Calu3 (cell line): ENCODE measurements at regions not wholly inside any gene's neighbourhood (a gene's known extent, or its start where the extent isn't known, plus 50 kb on each side); places are given as distances from the start of the nearest gene placed in this dataset.

Experiments
- BruUV-seq: library from RNA; stranded (reverse); fragments of 400-500 nt; replicated peaks from 2 replicates; lab custom pipeline; 2021; lab: Mats Ljungman, UMichigan
- CTCF ChIA-PET: fragments of 300-600 bp; sonication (Branson Sonifier 250); formaldehyde crosslinking; loops from one replicate; lab custom pipeline; 2022; ENCODE audit warnings: antibody characterized with exemption; lab: Charles Lee
- DNase-seq: peaks from one replicate; pipeline ENCODE4 v3.0.0; 2022
- H3K27ac Mint-ChIP-seq: one replicate; pipeline ENCODE4 v1.8.0; 2022; ENCODE audit warnings: mixed read lengths; ENCODE audit not compliant: unreplicated experiment
- H3K27me3 Mint-ChIP-seq: one replicate; pipeline ENCODE4 v1.8.0; 2022; ENCODE audit warnings: mixed read lengths; ENCODE audit not compliant: unreplicated experiment
- H3K36me3 Mint-ChIP-seq: one replicate; pipeline ENCODE4 v1.8.0; 2022; ENCODE audit warnings: mild to moderate bottlenecking, moderate library complexity, mixed read lengths; ENCODE audit not compliant: insufficient read depth, unreplicated experiment
- H3K4me1 Mint-ChIP-seq: one replicate; pipeline ENCODE4 v1.8.0; 2022; ENCODE audit warnings: mild to moderate bottlenecking, low read depth, mixed read lengths; ENCODE audit not compliant: unreplicated experiment
- H3K4me3 Mint-ChIP-seq: one replicate; pipeline ENCODE4 v1.8.0; 2022; ENCODE audit warnings: mild to moderate bottlenecking, low read depth, moderate library complexity, mixed read lengths; ENCODE audit not compliant: unreplicated experiment
- H3K9me3 Mint-ChIP-seq: one replicate; pipeline ENCODE4 v1.8.0; 2022; ENCODE audit warnings: low read depth, mixed read lengths; ENCODE audit not compliant: unreplicated experiment
- intact Hi-C: fragments of 100-400 bp; cut with micrococcal nuclease; formaldehyde crosslinking; loops from one replicate; pipeline ENCODE4 v1.10.0; 2022; ENCODE audit not compliant: unreplicated experiment
- TF ChIP-seq, protein P1 (sequence below): fragments of 200-600 bp; IDR thresholded peaks from one replicate; pipeline ENCODE4 v1.8.0; 2022; ENCODE audit warnings: antibody characterized with exemption; ENCODE audit not compliant: unreplicated experiment

DNA sequence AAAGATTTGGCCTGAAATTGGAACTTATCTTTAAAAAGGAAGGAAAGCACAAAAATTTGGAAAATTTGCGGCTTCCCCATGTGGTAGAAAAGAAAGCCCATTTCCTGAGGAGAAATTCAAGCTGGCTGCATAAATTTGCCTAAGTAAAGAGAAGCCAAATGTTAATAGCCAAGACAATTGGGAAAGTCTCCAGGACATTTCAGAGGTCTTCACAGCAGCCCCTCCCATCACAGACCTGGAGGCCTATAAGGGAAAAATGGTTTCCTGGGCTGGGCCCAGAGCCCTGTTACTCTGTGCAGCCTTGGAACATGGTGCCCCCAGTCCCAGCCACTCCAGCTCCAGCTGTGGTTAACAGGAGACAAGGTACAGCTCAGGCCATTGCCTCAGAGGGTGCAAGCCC, 736.5 kb downstream of the HACE1 start:
- H3K9me3 Mint-ChIP-seq = peaks cover 8% of the 10 kb centered on the region
- TF ChIP-seq, protein P1, sequence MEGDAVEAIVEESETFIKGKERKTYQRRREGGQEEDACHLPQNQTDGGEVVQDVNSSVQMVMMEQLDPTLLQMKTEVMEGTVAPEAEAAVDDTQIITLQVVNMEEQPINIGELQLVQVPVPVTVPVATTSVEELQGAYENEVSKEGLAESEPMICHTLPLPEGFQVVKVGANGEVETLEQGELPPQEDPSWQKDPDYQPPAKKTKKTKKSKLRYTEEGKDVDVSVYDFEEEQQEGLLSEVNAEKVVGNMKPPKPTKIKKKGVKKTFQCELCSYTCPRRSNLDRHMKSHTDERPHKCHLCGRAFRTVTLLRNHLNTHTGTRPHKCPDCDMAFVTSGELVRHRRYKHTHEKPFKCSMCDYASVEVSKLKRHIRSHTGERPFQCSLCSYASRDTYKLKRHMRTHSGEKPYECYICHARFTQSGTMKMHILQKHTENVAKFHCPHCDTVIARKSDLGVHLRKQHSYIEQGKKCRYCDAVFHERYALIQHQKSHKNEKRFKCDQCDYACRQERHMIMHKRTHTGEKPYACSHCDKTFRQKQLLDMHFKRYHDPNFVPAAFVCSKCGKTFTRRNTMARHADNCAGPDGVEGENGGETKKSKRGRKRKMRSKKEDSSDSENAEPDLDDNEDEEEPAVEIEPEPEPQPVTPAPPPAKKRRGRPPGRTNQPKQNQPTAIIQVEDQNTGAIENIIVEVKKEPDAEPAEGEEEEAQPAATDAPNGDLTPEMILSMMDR = no peak
- CTCF ChIA-PET = interaction anchor here (0.7 kb wide), 1 partner anchor 522 kb away, joined by 5 read pairs; no protein-coding TSS in a partner anchor
- no peak for DNase-seq
- no TSS peak for BruUV-seq
- H3K27ac Mint-ChIP-seq = no peak overlapping the region
- H3K4me3 Mint-ChIP-seq = no peak overlapping the region
- H3K27me3 Mint-ChIP-seq = no peaks in the 10 kb centered on the region
- intact Hi-C loops = no loop called here
- H3K36me3 Mint-ChIP-seq = no peaks in the 10 kb centered on the region
- no peaks in the 10 kb centered on the region for H3K4me1 Mint-ChIP-seq

GRCh38 chr6:104118274-104118673, 741.4 kb downstream of the HACE1 start:
- H3K36me3 Mint-ChIP-seq = no peaks in the 10 kb centered on the region
- TF ChIP-seq, protein P1 = no peak
- CTCF ChIA-PET = no interaction called here
- no TSS peak for BruUV-seq
- H3K4me1 Mint-ChIP-seq = no peaks in the 10 kb centered on the region
- no peak overlapping the region for H3K27ac Mint-ChIP-seq
- H3K27me3 Mint-ChIP-seq = no peaks in the 10 kb centered on the region
- intact Hi-C loops = no loop called here
- no peak for DNase-seq
- no peak overlapping the region for H3K4me3 Mint-ChIP-seq
- peaks cover 10% of the 10 kb centered on the region for H3K9me3 Mint-ChIP-seq

DNA sequence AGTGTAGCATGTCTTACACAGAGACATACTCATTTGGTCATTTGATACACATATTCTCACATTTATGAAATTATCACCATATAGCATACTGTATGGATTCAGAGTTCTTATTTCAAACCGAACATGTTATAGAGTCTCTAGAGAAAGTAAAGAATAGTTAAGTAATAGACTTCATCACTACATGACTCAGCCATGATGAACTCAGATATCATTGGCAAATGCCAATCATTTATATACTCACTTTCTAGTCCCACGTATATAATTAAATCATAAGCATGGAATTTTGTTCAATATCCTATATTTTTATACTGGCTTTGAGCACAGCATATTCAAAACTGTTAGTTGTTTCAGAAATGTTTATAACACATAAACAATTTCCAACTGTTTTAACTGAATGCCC, 749.9 kb downstream of the HACE1 start:
- Mint-ChIP-seq H3K27me3 (no peaks in the 10 kb centered on the region), H3K4me1 (no peaks in the 10 kb centered on the region), H3K36me3 (no peaks in the 10 kb centered on the region), H3K9me3 (no peaks in the 10 kb centered on the region), H3K4me3 (no peak overlapping the region), H3K27ac (no peak overlapping the region)
- BruUV-seq = no TSS peak
- TF ChIP-seq, protein P1 = no peak
- intact Hi-C loops = no loop called here
- CTCF ChIA-PET = no interaction called here
- no peak for DNase-seq

DNA sequence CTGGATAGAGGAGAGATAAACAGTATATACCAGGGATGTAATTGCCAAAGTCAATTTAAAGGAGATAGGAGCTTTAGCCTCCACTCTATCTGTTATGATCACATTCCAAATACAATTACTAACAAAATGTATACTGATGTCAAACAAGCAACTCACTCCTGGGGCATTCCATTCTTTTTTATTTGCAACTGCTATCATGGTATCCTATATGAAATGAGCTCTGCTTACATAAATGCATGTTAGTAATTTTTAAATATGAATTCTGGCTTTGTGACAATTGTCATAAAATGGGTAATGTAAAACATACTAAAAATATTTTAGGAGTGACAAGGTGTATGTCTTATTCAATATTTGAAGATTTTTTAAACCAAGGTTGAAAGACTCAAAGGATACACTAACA, 751.1 kb downstream of the HACE1 start:
- no peak overlapping the region for H3K4me3 Mint-ChIP-seq
- H3K4me1 Mint-ChIP-seq = no peaks in the 10 kb centered on the region
- no peaks in the 10 kb centered on the region for H3K27me3 Mint-ChIP-seq
- TF ChIP-seq, protein P1 = no peak
- no peaks in the 10 kb centered on the region for H3K9me3 Mint-ChIP-seq
- no TSS peak for BruUV-seq
- DNase-seq = no peak
- intact Hi-C loops = no loop called here
- H3K36me3 Mint-ChIP-seq = no peaks in the 10 kb centered on the region
- CTCF ChIA-PET = no interaction called here
- H3K27ac Mint-ChIP-seq = no peak overlapping the region
